ENCODE measurements at regions not wholly inside any gene's neighbourhood (a gene's known extent, or its start where the extent isn't known, plus 50 kb on each side); places are given as distances from the start of the nearest gene placed in this dataset.

DNA sequence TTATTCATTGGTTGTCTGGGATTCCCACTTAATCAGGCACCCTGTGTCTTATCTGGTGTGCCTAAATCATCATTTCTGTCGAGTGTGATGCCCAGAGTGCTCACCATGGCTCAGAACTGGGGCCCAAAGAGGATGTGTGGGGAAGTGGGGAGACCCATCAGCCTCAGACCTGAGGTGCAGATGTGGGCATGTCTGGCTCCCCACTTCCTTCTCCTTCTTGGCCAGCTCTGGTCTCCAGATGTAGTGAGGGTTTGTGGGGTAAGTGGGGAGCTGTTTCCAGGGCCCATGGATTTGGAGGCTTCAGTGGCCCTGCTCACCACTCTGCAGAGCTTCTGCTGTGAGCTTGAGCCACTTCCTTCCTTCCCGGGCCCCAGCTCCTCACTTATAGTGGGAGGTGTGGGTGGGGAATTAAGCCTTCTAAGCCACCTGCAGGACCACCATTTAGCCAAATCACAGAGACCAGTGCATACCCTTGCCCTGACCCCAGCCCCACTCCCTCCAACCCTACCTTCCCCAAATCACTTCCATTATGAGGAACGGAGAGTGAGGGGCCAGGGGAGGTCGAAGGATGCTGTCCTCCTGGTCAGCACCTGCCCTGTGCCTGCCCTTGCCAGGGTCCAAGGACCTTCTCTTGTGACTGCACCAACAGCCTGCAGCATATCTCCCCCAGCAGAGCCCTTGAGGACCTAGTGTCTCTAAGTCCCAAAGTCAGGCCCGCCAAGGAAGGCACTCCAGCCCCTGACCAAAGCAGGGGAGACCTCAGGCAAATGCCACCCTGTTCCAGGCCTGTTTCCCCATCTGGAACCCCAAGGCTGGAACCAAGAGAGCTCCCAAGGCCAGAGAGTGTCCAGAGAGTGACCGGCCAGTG lies 278.2 kb upstream of the RTL1 start:
- Histone ChIP-seq H3K4me1 (ENCODE audit: control insufficient read depth, insufficient read depth, low read length) (no peaks in the 10 kb centered on the region), H3K9me3 (ENCODE audit: control insufficient read depth, low read length) (peaks cover 24% of the 10 kb centered on the region), H3K27me3 (replicated peaks; ENCODE audit: control insufficient read depth, insufficient read depth, low read length) (peaks cover 39% of the 10 kb centered on the region), H3K9ac (ENCODE audit: low read length) (no peak overlapping the region), H3K4me3 (ENCODE audit: low read length) (no peak overlapping the region), H3K36me3 (ENCODE audit: control insufficient read depth, insufficient read depth, low read length, severe bottlenecking) (no peaks in the 10 kb centered on the region)
- no peak for DNase-seq (ENCODE audit: low read depth)

DNA sequence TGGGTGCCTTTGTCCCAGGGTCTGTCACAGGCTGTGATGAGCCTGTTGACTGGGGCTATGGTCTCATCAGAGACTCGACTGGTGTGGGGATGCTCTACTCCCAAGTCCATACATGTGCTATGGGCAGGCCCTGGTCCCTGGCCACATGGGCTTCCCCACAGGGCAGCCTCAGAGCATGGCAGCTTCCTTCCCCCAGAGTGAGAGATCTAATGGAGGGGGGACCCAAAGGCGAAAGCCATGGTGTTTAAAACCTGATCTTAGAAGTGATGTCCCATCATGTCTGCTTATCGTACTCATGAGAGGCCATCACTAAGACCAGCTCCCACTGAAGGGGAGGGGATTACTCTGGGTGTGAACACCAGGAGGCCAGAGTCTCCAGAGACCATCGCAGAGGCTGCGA lies 279.0 kb upstream of the RTL1 start:
- Histone ChIP-seq H3K4me3 (ENCODE audit: low read length) (no peak overlapping the region), H3K27me3 (replicated peaks; ENCODE audit: control insufficient read depth, insufficient read depth, low read length) (peaks cover 34% of the 10 kb centered on the region), H3K36me3 (ENCODE audit: control insufficient read depth, insufficient read depth, low read length, severe bottlenecking) (no peaks in the 10 kb centered on the region), H3K9me3 (ENCODE audit: control insufficient read depth, low read length) (peaks cover 24% of the 10 kb centered on the region), H3K4me1 (ENCODE audit: control insufficient read depth, insufficient read depth, low read length) (no peaks in the 10 kb centered on the region), H3K9ac (ENCODE audit: low read length) (no peak overlapping the region)
- no peak for DNase-seq (ENCODE audit: low read depth)

DNA sequence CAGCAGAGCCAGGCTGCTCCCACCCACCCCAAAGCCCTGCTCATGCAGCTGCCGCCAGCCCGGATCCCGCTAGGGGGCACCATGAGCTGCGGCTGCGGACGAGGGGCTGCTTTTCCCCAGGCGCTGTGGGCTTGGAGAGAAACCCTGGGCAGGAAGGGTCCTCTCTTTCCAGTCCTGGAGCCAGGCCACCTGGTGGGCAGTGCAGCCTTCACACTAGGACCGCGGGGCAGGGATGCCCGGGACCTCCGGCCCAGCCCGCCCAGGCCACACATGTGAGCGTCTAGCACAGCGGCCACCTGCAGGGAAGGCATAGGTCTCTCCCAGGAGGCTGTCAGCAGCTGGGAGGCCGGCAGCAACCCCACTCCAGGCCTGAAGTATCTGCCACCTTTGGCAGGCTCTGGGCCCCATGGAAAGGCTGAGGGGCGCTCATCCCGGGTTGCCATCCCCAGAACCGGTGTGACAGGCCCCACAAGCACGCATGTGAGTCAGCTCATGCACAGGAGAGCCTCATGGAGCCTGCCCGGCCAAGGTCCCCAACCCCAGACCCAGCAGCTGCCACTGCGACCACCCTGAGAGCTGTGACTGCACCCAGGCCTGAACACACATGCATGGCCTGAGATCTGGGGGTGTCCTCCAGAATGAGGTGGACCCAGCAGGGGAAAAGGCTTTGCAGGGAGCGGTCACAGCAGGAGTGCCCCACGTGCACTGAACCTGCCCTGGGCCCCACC lies 280.0 kb upstream of the RTL1 start:
- DNase-seq (ENCODE audit: low read depth), result no peak

DNA sequence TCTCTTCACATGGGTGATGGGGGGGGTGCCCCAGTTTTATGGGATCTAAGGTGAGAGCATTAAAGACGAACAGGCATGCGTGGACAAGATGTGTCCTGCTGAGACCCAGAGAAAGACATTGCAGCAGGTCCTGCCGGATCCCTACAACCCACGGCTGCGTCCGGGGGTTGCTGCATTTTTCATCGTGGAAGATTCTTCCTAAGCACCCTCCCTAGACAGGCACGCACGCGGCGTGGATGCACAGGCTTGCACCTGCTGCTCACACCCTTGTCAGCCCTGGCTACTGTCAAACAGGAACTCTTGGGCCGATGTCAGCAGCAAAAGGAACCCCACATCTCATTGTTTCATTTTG lies 280.6 kb upstream of the RTL1 start:
- H3K9me3 ChIP-seq (ENCODE audit: control insufficient read depth, low read length), result peaks cover 24% of the 10 kb centered on the region
- peaks cover 29% of the 10 kb centered on the region for H3K27me3 ChIP-seq (replicated peaks; ENCODE audit: control insufficient read depth, insufficient read depth, low read length)
- H3K36me3 ChIP-seq (ENCODE audit: control insufficient read depth, insufficient read depth, low read length, severe bottlenecking), result no peaks in the 10 kb centered on the region
- no peak overlapping the region for H3K4me3 ChIP-seq (ENCODE audit: low read length)
- H3K9ac ChIP-seq (ENCODE audit: low read length), result no peak overlapping the region
- no peak for DNase-seq (ENCODE audit: low read depth)
- no peaks in the 10 kb centered on the region for H3K4me1 ChIP-seq (ENCODE audit: control insufficient read depth, insufficient read depth, low read length)

More for the DNA sequence above, 280.0 kb upstream of the RTL1 start:
- no peaks in the 10 kb centered on the region for H3K36me3 ChIP-seq (ENCODE audit: control insufficient read depth, insufficient read depth, low read length, severe bottlenecking)
- H3K4me3 ChIP-seq (ENCODE audit: low read length), result no peak overlapping the region
- H3K27me3 ChIP-seq (replicated peaks; ENCODE audit: control insufficient read depth, insufficient read depth, low read length), result peaks cover 29% of the 10 kb centered on the region
- H3K9me3 ChIP-seq (ENCODE audit: control insufficient read depth, low read length), result peaks cover 24% of the 10 kb centered on the region
- H3K9ac ChIP-seq (ENCODE audit: low read length), result no peak overlapping the region
- H3K4me1 ChIP-seq (ENCODE audit: control insufficient read depth, insufficient read depth, low read length), result no peaks in the 10 kb centered on the region

DNA sequence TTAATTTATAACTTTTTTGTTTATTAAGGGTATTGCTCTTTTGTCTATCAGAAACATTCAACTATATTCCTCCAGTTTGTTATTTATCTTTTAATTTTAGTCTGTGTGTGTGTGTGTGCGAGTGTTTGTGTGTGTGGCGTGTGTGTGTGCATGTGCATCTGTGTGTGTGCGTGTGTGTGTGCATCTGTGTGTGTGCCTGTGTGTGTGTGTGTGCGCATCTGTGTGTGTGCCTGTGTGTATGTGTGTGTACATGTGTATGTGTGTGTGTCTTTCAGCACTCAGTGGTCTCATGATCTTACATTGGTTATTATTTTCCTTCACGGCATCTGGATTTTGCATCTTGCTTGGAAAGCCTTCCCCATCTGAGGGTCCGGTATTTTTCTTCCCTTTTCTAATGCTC lies 281.1 kb upstream of the RTL1 start:
- H3K9me3 ChIP-seq (ENCODE audit: control insufficient read depth, low read length), result peaks cover 24% of the 10 kb centered on the region
- no peak for DNase-seq (ENCODE audit: low read depth)
- peaks cover 29% of the 10 kb centered on the region for H3K27me3 ChIP-seq (replicated peaks; ENCODE audit: control insufficient read depth, insufficient read depth, low read length)
- H3K9ac ChIP-seq (ENCODE audit: low read length), result no peak overlapping the region
- H3K4me3 ChIP-seq (ENCODE audit: low read length), result no peak overlapping the region
- H3K36me3 ChIP-seq (ENCODE audit: control insufficient read depth, insufficient read depth, low read length, severe bottlenecking), result no peaks in the 10 kb centered on the region
- no peaks in the 10 kb centered on the region for H3K4me1 ChIP-seq (ENCODE audit: control insufficient read depth, insufficient read depth, low read length)

DNA sequence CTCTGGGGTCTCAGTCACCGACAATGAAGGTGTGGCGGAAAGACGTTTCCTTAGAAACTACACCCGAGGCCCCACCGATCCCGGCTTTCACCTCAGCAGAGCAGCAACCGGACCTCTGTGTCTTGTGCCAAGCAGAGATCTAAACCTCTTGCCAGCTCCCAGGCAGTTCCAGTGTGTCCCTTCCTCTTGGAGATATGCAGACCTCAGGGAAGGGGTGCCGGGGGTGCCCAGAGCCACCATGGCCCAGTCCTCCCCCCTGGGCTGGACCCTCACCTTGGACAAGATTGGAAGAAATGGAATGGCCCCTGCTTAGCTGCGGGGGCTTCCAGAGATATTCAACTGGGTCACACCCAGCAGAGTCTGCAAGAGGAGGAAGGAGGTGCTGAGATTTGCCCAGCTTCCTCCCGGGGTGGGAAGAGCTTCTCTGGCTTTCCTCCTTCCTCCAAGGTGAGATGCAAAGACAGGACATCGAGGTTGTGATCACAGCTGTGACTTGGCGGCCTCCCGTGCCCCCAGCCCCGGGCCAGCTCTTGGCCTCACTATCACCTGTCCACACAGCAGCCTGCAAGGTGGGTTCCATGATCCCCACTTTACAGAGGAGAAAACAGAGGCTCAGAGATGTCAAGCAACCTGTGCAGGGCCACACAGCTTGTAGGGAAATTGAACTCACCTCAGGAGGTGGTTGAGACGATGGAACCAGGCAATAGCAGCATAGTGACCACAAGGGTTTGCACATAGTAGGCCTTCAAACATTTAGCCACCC lies 281.7 kb upstream of the RTL1 start:
- no peaks in the 10 kb centered on the region for H3K4me1 ChIP-seq (ENCODE audit: control insufficient read depth, insufficient read depth, low read length)
- H3K36me3 ChIP-seq (ENCODE audit: control insufficient read depth, insufficient read depth, low read length, severe bottlenecking), result no peaks in the 10 kb centered on the region
- no peak overlapping the region for H3K9ac ChIP-seq (ENCODE audit: low read length)
- H3K4me3 ChIP-seq (ENCODE audit: low read length), result no peak overlapping the region
- H3K27me3 ChIP-seq (replicated peaks; ENCODE audit: control insufficient read depth, insufficient read depth, low read length), result peaks cover 30% of the 10 kb centered on the region
- no peak for DNase-seq (ENCODE audit: low read depth)
- peaks cover 24% of the 10 kb centered on the region for H3K9me3 ChIP-seq (ENCODE audit: control insufficient read depth, low read length)

DNA sequence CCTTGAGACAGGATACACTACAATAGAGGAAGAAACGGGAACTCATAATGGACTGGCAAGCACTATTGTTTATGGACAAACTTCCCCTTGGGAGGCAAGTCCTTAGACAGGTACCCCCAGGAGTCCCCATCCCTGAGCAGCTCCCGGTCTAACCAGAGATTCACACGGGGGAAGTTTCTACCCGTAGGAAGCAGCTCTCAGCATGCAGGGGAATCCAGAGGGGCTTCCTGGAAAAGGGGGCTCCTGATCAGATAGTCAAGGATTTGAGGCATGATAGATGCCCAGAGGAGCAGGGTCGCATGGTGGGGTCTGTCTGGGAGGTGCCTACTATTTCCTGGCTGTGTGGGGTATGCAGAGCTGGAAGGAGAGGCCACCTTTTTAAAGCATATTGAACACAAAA lies 282.4 kb upstream of the RTL1 start:
- Histone ChIP-seq H3K27me3 (replicated peaks; ENCODE audit: control insufficient read depth, insufficient read depth, low read length) (peaks cover 33% of the 10 kb centered on the region), H3K9ac (ENCODE audit: low read length) (no peak overlapping the region), H3K36me3 (ENCODE audit: control insufficient read depth, insufficient read depth, low read length, severe bottlenecking) (no peaks in the 10 kb centered on the region), H3K9me3 (ENCODE audit: control insufficient read depth, low read length) (peaks cover 18% of the 10 kb centered on the region), H3K4me3 (ENCODE audit: low read length) (no peak overlapping the region), H3K4me1 (ENCODE audit: control insufficient read depth, insufficient read depth, low read length) (no peaks in the 10 kb centered on the region)
- DNase-seq (ENCODE audit: low read depth), result no peak

DNA sequence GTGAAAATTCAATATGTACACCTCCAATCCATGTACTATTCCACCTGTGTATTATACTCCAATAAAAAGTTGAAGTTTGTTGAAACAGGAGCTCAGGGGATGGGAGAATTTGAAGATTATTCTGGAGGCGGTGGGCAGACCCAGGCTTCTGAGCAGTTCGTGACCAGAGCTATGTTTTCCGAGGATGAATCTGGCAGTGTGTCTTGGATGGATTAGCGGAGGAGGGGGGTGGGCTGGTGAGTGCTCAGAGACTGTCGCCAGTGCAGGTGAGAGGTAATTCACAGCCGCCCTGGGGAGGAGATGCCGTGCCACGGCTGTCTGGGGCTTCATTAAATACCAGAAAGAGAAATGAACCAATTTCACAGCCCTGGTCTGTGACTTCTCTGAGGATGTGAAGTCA lies 283.0 kb upstream of the RTL1 start:
- no peaks in the 10 kb centered on the region for H3K36me3 ChIP-seq (ENCODE audit: control insufficient read depth, insufficient read depth, low read length, severe bottlenecking)
- no peaks in the 10 kb centered on the region for H3K4me1 ChIP-seq (ENCODE audit: control insufficient read depth, insufficient read depth, low read length)
- no peak overlapping the region for H3K4me3 ChIP-seq (ENCODE audit: low read length)
- H3K9me3 ChIP-seq (ENCODE audit: control insufficient read depth, low read length), result peaks cover 16% of the 10 kb centered on the region
- no peak overlapping the region for H3K9ac ChIP-seq (ENCODE audit: low read length)
- DNase-seq (ENCODE audit: low read depth), result no peak
- H3K27me3 ChIP-seq (replicated peaks; ENCODE audit: control insufficient read depth, insufficient read depth, low read length), result peaks cover 33% of the 10 kb centered on the region

DNA sequence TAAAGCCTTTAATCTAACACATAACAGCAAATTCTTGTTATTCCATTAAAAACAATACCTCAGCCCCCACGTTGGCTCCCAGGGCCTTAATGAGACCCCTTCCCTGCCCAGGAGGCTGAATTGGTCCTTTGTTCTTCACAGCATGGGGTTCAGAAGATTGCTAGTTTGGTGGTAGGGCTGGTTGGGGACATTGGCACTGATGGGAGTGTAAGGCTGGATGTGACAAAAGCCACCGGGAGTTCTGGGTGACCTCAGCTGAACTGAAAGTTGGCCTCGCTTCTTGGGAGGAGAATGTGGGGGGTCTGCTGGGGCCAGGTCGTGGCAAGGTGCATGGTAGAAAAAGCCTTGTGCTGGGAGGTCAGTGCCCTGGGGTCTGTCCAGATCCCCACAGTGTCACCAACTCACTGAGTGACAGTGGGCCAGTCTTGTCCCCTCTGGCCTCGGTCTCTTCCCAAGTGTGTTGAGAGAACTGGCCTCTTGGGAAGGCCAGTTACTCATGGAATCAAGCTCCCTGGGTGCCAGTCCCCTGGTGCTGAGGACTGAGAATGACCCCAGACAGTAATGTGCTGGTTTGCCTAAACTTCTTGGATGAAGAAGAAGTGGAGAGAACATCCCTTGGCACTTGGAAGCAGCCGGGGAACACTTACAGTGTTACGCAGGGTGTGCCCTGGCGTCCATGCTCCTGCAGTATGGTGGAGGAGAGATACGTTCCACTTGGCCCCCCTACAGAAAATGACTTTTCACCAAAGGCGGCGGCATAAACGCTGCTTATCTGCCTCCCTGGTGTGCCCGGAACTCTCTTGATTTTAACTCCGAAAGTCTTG lies 283.7 kb upstream of the RTL1 start:
- Histone ChIP-seq H3K4me3 (ENCODE audit: low read length) (no peak overlapping the region), H3K9ac (ENCODE audit: low read length) (no peak overlapping the region), H3K4me1 (ENCODE audit: control insufficient read depth, insufficient read depth, low read length) (no peaks in the 10 kb centered on the region), H3K27me3 (replicated peaks; ENCODE audit: control insufficient read depth, insufficient read depth, low read length) (peaks cover 33% of the 10 kb centered on the region), H3K36me3 (ENCODE audit: control insufficient read depth, insufficient read depth, low read length, severe bottlenecking) (no peaks in the 10 kb centered on the region), H3K9me3 (ENCODE audit: control insufficient read depth, low read length) (peaks cover 12% of the 10 kb centered on the region)
- DNase-seq (ENCODE audit: low read depth), result no peak

DNA sequence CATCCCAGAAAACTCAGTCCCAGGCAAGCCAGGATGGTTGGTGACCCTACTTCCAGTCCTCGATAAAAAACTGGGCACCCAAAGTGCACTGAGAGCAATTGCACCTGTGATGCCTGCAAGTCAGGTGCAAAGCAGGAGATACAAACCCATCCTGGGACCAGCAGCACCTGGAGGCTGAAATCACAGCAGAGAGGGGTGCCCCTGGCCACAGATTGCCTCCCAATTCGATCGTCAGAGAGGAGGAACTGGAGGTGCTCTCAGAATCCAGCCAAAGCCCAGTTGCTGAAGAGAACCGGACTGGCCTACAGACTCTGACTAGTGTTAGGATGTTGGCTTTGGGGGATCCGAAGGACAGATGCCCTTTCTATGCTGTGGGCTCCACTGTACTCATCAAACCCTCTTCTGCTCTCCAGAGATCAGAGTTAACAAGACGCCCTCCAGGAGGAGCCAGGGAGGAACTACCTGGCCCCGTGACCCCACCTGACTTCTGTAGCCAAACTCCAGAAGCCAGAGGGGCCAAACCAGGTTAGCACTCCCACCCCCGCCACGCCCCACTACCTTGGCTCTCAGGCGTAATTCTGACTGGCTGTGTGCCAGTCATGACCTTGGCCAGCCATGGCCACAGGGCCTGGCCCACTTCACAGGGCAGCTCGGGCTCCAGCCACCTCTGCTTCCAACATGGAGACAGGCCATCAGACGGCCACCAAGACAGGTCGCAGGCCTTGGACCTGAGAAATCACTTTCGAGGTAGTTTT lies 284.5 kb upstream of the RTL1 start:
- no peak for DNase-seq (ENCODE audit: low read depth)
- no peak overlapping the region for H3K9ac ChIP-seq (ENCODE audit: low read length)

More for the DNA sequence above, 284.5 kb upstream of the RTL1 start:
- H3K27me3 ChIP-seq (replicated peaks; ENCODE audit: control insufficient read depth, insufficient read depth, low read length), result peaks cover 30% of the 10 kb centered on the region
- H3K4me3 ChIP-seq (ENCODE audit: low read length), result no peak overlapping the region
- no peaks in the 10 kb centered on the region for H3K36me3 ChIP-seq (ENCODE audit: control insufficient read depth, insufficient read depth, low read length, severe bottlenecking)
- H3K4me1 ChIP-seq (ENCODE audit: control insufficient read depth, insufficient read depth, low read length), result no peaks in the 10 kb centered on the region
- H3K9me3 ChIP-seq (ENCODE audit: control insufficient read depth, low read length), result peaks cover 7% of the 10 kb centered on the region

All from adipocyte (in vitro differentiated cells).